Left forelimb (tissue), 1 donor: ENCODE measurements at regions not wholly inside any gene's neighbourhood (a gene's known extent, or its start where the extent isn't known, plus 50 kb on each side); places are given as distances from the start of the nearest gene placed in this dataset.
"Not testable (repeated sequence)": the region's sequence is repeated elsewhere in the genome, so short reads cannot be mapped to it uniquely, and the experiment has no call there.

Source experiments
- DNase-seq: peaks from one replicate; pipeline ENCODE4 v3.0.0-alpha.2; 2018; ENCODE audit warnings: low spot score

GRCh38 chr15:45868109-45868691 lies 233.4 kb downstream of the SQOR start:
- no peak for DNase-seq

- DNase-seq: no peak
Observed at GRCh38 chr15:45869034-45869668, 234.3 kb downstream of the SQOR start.

- DNase-seq: no peak
Observed at GRCh38 chr15:45871121-45871855, 236.5 kb downstream of the SQOR start.

- no peak for DNase-seq
Observed at GRCh38 chr15:45873781-45874180, 239.0 kb downstream of the SQOR start.

- not testable (repeated sequence) for DNase-seq
Observed at GRCh38 chr15:45874566-45874965, 239.7 kb downstream of the SQOR start.

- no peak for DNase-seq
Observed at GRCh38 chr15:45884289-45884688, 249.5 kb downstream of the SQOR start.

- no peak for DNase-seq
Observed at GRCh38 chr15:45884755-45885445, 250.1 kb downstream of the SQOR start.

- no peak for DNase-seq
Observed at GRCh38 chr15:45885801-45886200, 251.0 kb downstream of the SQOR start.

- DNase-seq: no peak
Observed at GRCh38 chr15:45891766-45892165, 256.9 kb downstream of the SQOR start.

GRCh38 chr15:45892182-45892581 lies 257.4 kb downstream of the SQOR start:
- DNase-seq: no peak

- no peak for DNase-seq
Observed at GRCh38 chr15:45903283-45903682, 268.5 kb downstream of the SQOR start.

GRCh38 chr15:45904019-45904418 lies 269.2 kb downstream of the SQOR start:
- no peak for DNase-seq

GRCh38 chr15:45906230-45906629 lies 271.4 kb downstream of the SQOR start:
- no peak for DNase-seq

- DNase-seq: no peak
Observed at GRCh38 chr15:45910671-45911070, 275.8 kb downstream of the SQOR start.

GRCh38 chr15:45913451-45913850 lies 278.6 kb downstream of the SQOR start:
- DNase-seq: no peak

GRCh38 chr15:45914425-45914824 lies 279.6 kb downstream of the SQOR start:
- no peak for DNase-seq

GRCh38 chr15:45918839-45919238 lies 284.0 kb downstream of the SQOR start:
- DNase-seq: no peak

- DNase-seq: no peak
Observed at GRCh38 chr15:45919806-45920205, 285.0 kb downstream of the SQOR start.

- DNase-seq: no peak
Observed at GRCh38 chr15:45921376-45921775, 286.5 kb downstream of the SQOR start.

- no peak for DNase-seq
Observed at GRCh38 chr15:45921978-45922377, 287.1 kb downstream of the SQOR start.

GRCh38 chr15:45941367-45941766 lies 306.5 kb downstream of the SQOR start:
- no peak for DNase-seq

- no peak for DNase-seq
Observed at GRCh38 chr15:45943240-45943639, 308.4 kb downstream of the SQOR start.

- DNase-seq: no peak
Observed at GRCh38 chr15:45946111-45946510, 311.3 kb downstream of the SQOR start.
